GM10266 (cell line): ENCODE measurements at regions not wholly inside any gene's neighbourhood (a gene's known extent, or its start where the extent isn't known, plus 50 kb on each side); places are given as distances from the start of the nearest gene placed in this dataset.

Source experiments
- DNase-seq: peaks from one replicate; pipeline ENCODE4 v3.0.0; 2012; ENCODE audit errors: extremely low spot score
- CTCF ChIP-seq: IDR thresholded peaks from 2 replicates; pipeline ENCODE4 v1.5.1; 2012; ENCODE audit warnings: mild to moderate bottlenecking, low read depth; ENCODE audit not compliant: control insufficient read depth, insufficient read depth; ENCODE audit errors: missing control alignments

GRCh38 chr13:50721672-50721992, 121.9 kb downstream of the DLEU7 start:
- TF ChIP-seq CTCF = no peak
- no peak for DNase-seq

GRCh38 chr13:50722440-50723125, 120.9 kb downstream of the DLEU7 start:
- DNase-seq = no peak
- no peak for TF ChIP-seq CTCF

DNA sequence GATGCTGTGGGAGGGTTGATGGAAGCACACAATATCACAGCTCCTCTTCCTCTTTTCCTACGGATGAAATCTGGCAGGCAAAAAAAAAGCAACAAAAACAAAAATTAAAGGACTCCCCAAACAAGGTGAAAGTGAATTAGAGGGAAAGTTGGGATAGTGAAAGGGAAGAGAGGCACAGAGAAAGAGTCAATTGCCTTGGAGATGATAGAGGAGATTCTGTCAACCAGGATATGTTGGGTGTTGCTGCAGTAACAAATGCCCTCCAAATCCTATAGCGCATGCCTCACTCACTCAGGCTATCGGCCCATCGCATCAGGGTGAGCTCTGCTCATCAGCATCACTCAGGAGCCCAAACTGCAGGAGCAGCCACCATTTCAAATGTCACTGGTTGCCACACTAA, 119.1 kb downstream of the DLEU7 start:
- no peak for TF ChIP-seq CTCF
- no peak for DNase-seq

DNA sequence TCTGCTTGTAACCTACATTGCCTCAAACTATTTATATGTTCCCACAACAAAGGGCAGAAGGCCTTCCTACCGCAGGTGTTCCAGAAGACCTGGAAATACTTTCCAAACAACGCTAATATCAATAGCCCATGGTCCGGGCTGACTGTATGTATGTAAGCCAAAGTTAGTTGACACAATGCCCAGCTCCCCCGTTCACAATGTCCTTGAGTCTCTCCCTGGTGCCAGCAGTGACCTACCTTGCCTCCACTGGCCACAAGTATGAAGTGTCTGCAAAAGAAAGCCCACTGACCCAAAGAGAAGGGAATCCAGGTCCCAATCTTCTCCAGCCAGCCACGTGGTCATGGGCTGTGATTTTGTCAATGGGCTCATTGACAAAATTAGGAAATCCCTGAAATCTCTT, 118.6 kb downstream of the DLEU7 start:
- DNase-seq = no peak
- no peak for TF ChIP-seq CTCF

GRCh38 chr13:50726164-50726563, 117.3 kb downstream of the DLEU7 start:
- TF ChIP-seq CTCF = no peak
- DNase-seq = no peak

GRCh38 chr13:50729177-50729576, 114.3 kb downstream of the DLEU7 start:
- DNase-seq = no peak
- no peak for TF ChIP-seq CTCF

GRCh38 chr13:50730496-50731351, 112.8 kb downstream of the DLEU7 start:
- no peak for DNase-seq
- TF ChIP-seq CTCF = no peak
